Breast epithelium (tissue), 3 donors: ENCODE measurements at regions not wholly inside any gene's neighbourhood (a gene's known extent, or its start where the extent isn't known, plus 50 kb on each side); places are given as distances from the start of the nearest gene placed in this dataset.

Experiments used
- CTCF ChIP-seq, 3 donors: fragments of 450-650 bp; IDR thresholded peaks; one replicate each; pipeline ENCODE4 v1.5.1; 2016 to 2017; ENCODE audit warnings: antibody characterized with exemption in 3 of 3, mild to moderate bottlenecking in 3 of 3, moderate library complexity in 3 of 3
- POLR2A ChIP-seq: fragments of 450-650 bp; IDR thresholded peaks from one replicate; pipeline ENCODE4 v1.6.1; 2016; ENCODE audit warnings: antibody characterized with exemption, mild to moderate bottlenecking, moderate library complexity

GRCh38 chr5:4442221-4442620 lies 697.9 kb upstream of the ADAMTS16 start:
- TF ChIP-seq POLR2A = no peak
- no peak for TF ChIP-seq CTCF (IDR thresholded peaks at IDR 0.05)
